H9 (cell line): ENCODE measurements at regions not wholly inside any gene's neighbourhood (a gene's known extent, or its start where the extent isn't known, plus 50 kb on each side); places are given as distances from the start of the nearest gene placed in this dataset.

ENCODE experiments used
- DNase-seq: peaks from one replicate; pipeline ENCODE4 v3.0.0-alpha.2; 2017
- H2AFZ ChIP-seq: one replicate; pipeline ENCODE4 v1.6.1; 2013; ENCODE audit warnings: mild to moderate bottlenecking, low read length, control low read depth, moderate library complexity
- H2AK5ac ChIP-seq: 2 replicates; pipeline ENCODE4 v1.6.1; 2013; ENCODE audit warnings: low read length, control low read depth, mixed read lengths; ENCODE audit not compliant: insufficient read length
- H2BK120ac ChIP-seq: one replicate; pipeline ENCODE4 v1.6.1; 2013; ENCODE audit warnings: low read depth, mild to moderate bottlenecking, low read length, control low read depth, inconsistent platforms; ENCODE audit not compliant: poor library complexity, severe bottlenecking
- H2BK12ac ChIP-seq: 2 replicates; pipeline ENCODE4 v1.6.1; 2013; ENCODE audit warnings: low read length, control low read depth, mixed read lengths, low read depth; ENCODE audit not compliant: insufficient read length
- H2BK15ac ChIP-seq: 2 replicates; pipeline ENCODE4 v1.6.1; 2013; ENCODE audit warnings: low read depth, low read length, control low read depth
- H2BK20ac ChIP-seq: one replicate; pipeline ENCODE4 v1.6.1; 2013; ENCODE audit warnings: low read depth, mild to moderate bottlenecking, low read length, control low read depth, inconsistent platforms; ENCODE audit not compliant: poor library complexity, severe bottlenecking
- H2BK5ac ChIP-seq: 2 replicates; pipeline ENCODE4 v1.6.1; 2013; ENCODE audit warnings: low read length, control low read depth, mixed read lengths; ENCODE audit not compliant: insufficient read length
- H3K14ac ChIP-seq: 2 replicates; pipeline ENCODE4 v1.6.1; 2013; ENCODE audit warnings: low read length, control low read depth; ENCODE audit not compliant: insufficient read depth
- H3K18ac ChIP-seq: 2 replicates; pipeline ENCODE4 v1.6.1; 2013; ENCODE audit warnings: low read depth, mild to moderate bottlenecking, mixed read lengths, low read length, control low read depth; ENCODE audit not compliant: insufficient read length
- H3K23ac ChIP-seq: 2 replicates; pipeline ENCODE4 v1.6.1; 2013; ENCODE audit warnings: low read length, control low read depth, mixed read lengths, low read depth; ENCODE audit not compliant: insufficient read length
- H3K23me2 ChIP-seq: 2 replicates; pipeline ENCODE4 v1.6.1; 2013; ENCODE audit warnings: low read depth, mild to moderate bottlenecking, mixed read lengths, low read length, control low read depth; ENCODE audit not compliant: insufficient read length, poor library complexity, severe bottlenecking
- H3K27ac ChIP-seq: 2 replicates; pipeline ENCODE4 v1.5.1; 2013; ENCODE audit warnings: low read length, control low read depth, mixed read lengths, low read depth; ENCODE audit not compliant: insufficient read length
- H3K27me3 ChIP-seq: 2 replicates; pipeline ENCODE4 v1.6.1; 2013; ENCODE audit warnings: low read length, control low read depth, inconsistent platforms; ENCODE audit not compliant: insufficient read depth
- H3K4ac ChIP-seq: 2 replicates; pipeline ENCODE4 v1.6.1; 2013; ENCODE audit warnings: low read depth, mild to moderate bottlenecking, control low read depth, inconsistent platforms, low read length, moderate library complexity
- H3K4me1 ChIP-seq: 2 replicates; pipeline ENCODE4 v1.6.1; 2013; ENCODE audit warnings: low read length, control low read depth, inconsistent platforms; ENCODE audit not compliant: insufficient read depth
- H3K4me2 ChIP-seq: 2 replicates; pipeline ENCODE4 v1.6.1; 2013; ENCODE audit warnings: low read length, control low read depth, mixed read lengths; ENCODE audit not compliant: insufficient read length, insufficient read depth
- H3K56ac ChIP-seq: 2 replicates; pipeline ENCODE4 v1.6.1; 2013; ENCODE audit warnings: low read depth, mild to moderate bottlenecking, mixed read lengths, low read length, control low read depth; ENCODE audit not compliant: insufficient read length
- H3K79me1 ChIP-seq: 2 replicates; pipeline ENCODE4 v1.6.1; 2013; ENCODE audit warnings: low read depth, mild to moderate bottlenecking, moderate library complexity, low read length, control low read depth, inconsistent platforms; ENCODE audit not compliant: insufficient read depth, poor library complexity, severe bottlenecking
- H3K79me2 ChIP-seq: 2 replicates; pipeline ENCODE4 v1.6.1; 2013; ENCODE audit warnings: low read length, control low read depth, inconsistent platforms; ENCODE audit not compliant: insufficient read depth
- H3K9ac ChIP-seq: 2 replicates; pipeline ENCODE4 v1.6.1; 2013; ENCODE audit warnings: low read length, control low read depth, mixed read lengths; ENCODE audit not compliant: insufficient read length; ENCODE audit errors: extremely low read depth
- H3K9me3 ChIP-seq: one replicate; pipeline ENCODE4 v1.6.1; 2013; ENCODE audit warnings: low read depth, low read length, inconsistent platforms; ENCODE audit not compliant: control insufficient read depth
- H3T11ph ChIP-seq: one replicate; pipeline ENCODE4 v1.6.1; 2013; ENCODE audit warnings: mild to moderate bottlenecking, low read length, control low read depth, inconsistent platforms
- H4K20me1 ChIP-seq: one replicate; pipeline ENCODE4 v1.6.1; 2013; ENCODE audit not compliant: control insufficient read depth, insufficient read length, insufficient read depth
- H4K5ac ChIP-seq: 2 replicates; pipeline ENCODE4 v1.6.1; 2013; ENCODE audit warnings: low read depth, mild to moderate bottlenecking, mixed read lengths, low read length, control low read depth; ENCODE audit not compliant: insufficient read length
- H4K8ac ChIP-seq: replicated peaks from 2 replicates; pipeline ENCODE4 v1.6.1; 2013; ENCODE audit warnings: low read length, control low read depth, mixed read lengths, low read depth; ENCODE audit not compliant: insufficient read length
- H4K91ac ChIP-seq: 2 replicates; pipeline ENCODE4 v1.6.1; 2013; ENCODE audit warnings: low read depth, mild to moderate bottlenecking, moderate library complexity, mixed read lengths, low read length, control low read depth; ENCODE audit not compliant: insufficient read length
- H3K27ac Mint-ChIP-seq, 3 experiments: 2 replicates in 2 of 3; 3 replicates in 1 of 3; pipeline ENCODE4 v1.8.0; 2020 to 2021; ENCODE audit warnings: mixed read lengths in 3 of 3, mild to moderate bottlenecking in 1 of 3, moderate library complexity in 1 of 3
- H3K27me3 Mint-ChIP-seq: 2 replicates; pipeline ENCODE4 v1.8.0; 2021; ENCODE audit warnings: low read depth, mild to moderate bottlenecking, moderate library complexity, mixed read lengths
- H3K36me3 Mint-ChIP-seq, 3 experiments: 2 replicates in 2 of 3; 3 replicates in 1 of 3; pipeline ENCODE4 v1.8.0; 2020 to 2021; ENCODE audit warnings: low read depth in 3 of 3, mixed read lengths in 3 of 3; ENCODE audit not compliant: insufficient read depth in 1 of 3
- H3K4me1 Mint-ChIP-seq, 2 experiments: 2 replicates each; pipeline ENCODE4 v1.8.0; 2020; ENCODE audit warnings: mixed read lengths in 2 of 2
- H3K4me3 Mint-ChIP-seq, 2 experiments: 2 replicates in 1 of 2; 3 replicates in 1 of 2; pipeline ENCODE4 v1.8.0; 2020 to 2021; ENCODE audit warnings: mild to moderate bottlenecking in 2 of 2, mixed read lengths in 2 of 2, moderate library complexity in 1 of 2
- H3K9me3 Mint-ChIP-seq, 2 experiments: 2 replicates in 1 of 2; 3 replicates in 1 of 2; pipeline ENCODE4 v1.8.0; 2020; ENCODE audit warnings: mild to moderate bottlenecking in 2 of 2, mixed read lengths in 2 of 2, moderate library complexity in 1 of 2
- CTCF ChIP-seq: fragments of 200-600 bp; sonication (generic); conservative IDR thresholded peaks from 3 replicates; pipeline ENCODE4 v1.8.0; 2021; ENCODE audit warnings: antibody characterized with exemption, mild to moderate bottlenecking
- WGBS: extraction: QIAGEN DNeasy Blood & Tissue Kit; methylation state at CpG from one replicate; pipeline ENCODE4 v1.1.7; 2013; ENCODE audit warnings: missing lambda C conversion rate, low lambda C conversion rate, mixed read lengths; ENCODE audit not compliant: insufficient read length; ENCODE audit errors: extremely low coverage; 5-methylcytosine and 5-hydroxymethylcytosine counted together

- H3K9me3 Mint-ChIP-seq: no peaks in the 10 kb centered on the region; a peak in 1 of 5 replicates
- Histone ChIP-seq H4K8ac (no peak overlapping the region), H3K14ac (no peak overlapping the region), H3T11ph (no peak overlapping the region), H3K4ac (no peak overlapping the region), H3K18ac (no peak overlapping the region), H2BK20ac (no peak overlapping the region), H2BK120ac (no peak overlapping the region), H3K9me3 (no peaks in the 10 kb centered on the region), H2AK5ac (no peak overlapping the region), H3K79me1 (no peaks in the 10 kb centered on the region), H3K23ac (no peak overlapping the region), H4K5ac (no peak overlapping the region), H2BK12ac (no peak overlapping the region), H3K27ac (no peak overlapping the region), H3K4me1 (no peaks in the 10 kb centered on the region), H2AFZ (no peak overlapping the region), H2BK5ac (no peak overlapping the region), H4K91ac (no peak overlapping the region), H3K56ac (no peak overlapping the region), H3K23me2 (no peaks in the 10 kb centered on the region), H2BK15ac (no peak overlapping the region), H3K4me2 (no peak overlapping the region), H4K20me1 (no peaks in the 10 kb centered on the region), H3K9ac (no peak overlapping the region), H3K27me3 (no peaks in the 10 kb centered on the region), H3K79me2 (no peaks in the 10 kb centered on the region)
- no peaks in the 10 kb centered on the region for H3K36me3 Mint-ChIP-seq
- H3K4me3 Mint-ChIP-seq: no peak overlapping the region
- no peaks in the 10 kb centered on the region; a peak in 1 of 4 replicates for H3K4me1 Mint-ChIP-seq
- WGBS: no CpG with 5 or more reads among the region's 1 CpG
- no peaks in the 10 kb centered on the region for H3K27me3 Mint-ChIP-seq
- no peak overlapping the region for H3K27ac Mint-ChIP-seq
- no peak for DNase-seq
- TF ChIP-seq CTCF: no peak
These were observed 124.0 kb upstream of the NCAM2 start for GRCh38 chr21:20874202-20874601.
